ENCODE measurements at regions not wholly inside any gene's neighbourhood (a gene's known extent, or its start where the extent isn't known, plus 50 kb on each side); places are given as distances from the start of the nearest gene placed in this dataset.

- DNase-seq (ENCODE audit: extremely low read depth, low read depth): no peak
- TF ChIP-seq CTCF (IDR thresholded peaks at IDR 0.05; ENCODE audit: low read depth, low read length, missing control alignments): no peak
- no peak overlapping the region for H3K4me3 ChIP-seq (replicated peaks; ENCODE audit: low read depth, low read length)
These were observed 50.6 kb upstream of the ANKRD17 start for GRCh38 chr4:73309211-73309610.
